HuH-7 (cell line): ENCODE measurements at regions not wholly inside any gene's neighbourhood (a gene's known extent, or its start where the extent isn't known, plus 50 kb on each side); places are given as distances from the start of the nearest gene placed in this dataset.

Source experiments
- DNase-seq: peaks from one replicate; pipeline ENCODE4 v3.0.0; 2011; ENCODE audit warnings: low spot score

GRCh38 chrX:124524852-124525251 lies 178.5 kb downstream of the SH2D1A start:
- DNase-seq, result no peak

- DNase-seq, result no peak
These were observed 183.4 kb downstream of the SH2D1A start for GRCh38 chrX:124529786-124530185.

- no peak for DNase-seq
These were observed 184.4 kb downstream of the SH2D1A start for GRCh38 chrX:124530803-124531202.

DNA sequence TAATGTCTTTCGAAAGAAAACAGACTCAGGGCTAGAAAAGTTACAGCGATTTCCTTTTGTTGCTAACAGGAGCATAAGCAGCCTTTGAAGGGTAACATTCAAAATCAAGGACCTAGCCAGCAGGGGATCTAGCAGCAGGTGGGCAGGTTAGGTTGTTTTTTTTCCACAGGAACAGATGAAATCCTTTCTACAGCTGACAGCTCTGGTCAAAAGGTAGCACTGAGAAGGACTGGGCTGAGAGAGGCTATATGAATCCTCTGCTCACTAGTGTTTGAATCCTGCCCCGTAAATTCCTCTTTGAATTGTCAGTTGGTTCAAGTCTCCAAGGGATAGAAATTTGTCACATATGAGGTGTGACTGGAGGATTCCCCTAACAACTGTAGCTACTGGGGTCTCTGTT lies 188.2 kb downstream of the SH2D1A start:
- DNase-seq, result no peak

- DNase-seq, result no peak
These were observed 194.1 kb downstream of the SH2D1A start for GRCh38 chrX:124540474-124540873.

DNA sequence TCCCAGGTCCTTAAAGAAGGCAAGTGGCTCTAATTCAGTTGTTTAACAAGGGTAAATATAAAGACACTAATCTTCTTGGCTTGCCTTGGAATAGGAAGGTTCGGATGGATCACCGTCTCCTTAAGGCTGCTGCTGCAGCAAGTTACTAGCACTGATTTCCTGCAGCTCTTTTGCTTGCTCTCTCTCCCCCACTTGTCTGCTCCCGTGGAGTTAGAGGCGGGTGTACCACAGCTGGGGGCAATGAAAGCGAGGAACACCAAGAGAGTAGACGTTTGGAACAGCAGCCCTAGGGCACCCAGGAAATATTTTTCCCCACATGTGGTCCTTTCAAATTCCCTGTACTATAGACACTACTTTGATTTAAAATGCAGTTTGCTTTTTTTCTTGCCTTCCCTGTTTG lies 202.2 kb downstream of the SH2D1A start:
- DNase-seq, result no peak

DNA sequence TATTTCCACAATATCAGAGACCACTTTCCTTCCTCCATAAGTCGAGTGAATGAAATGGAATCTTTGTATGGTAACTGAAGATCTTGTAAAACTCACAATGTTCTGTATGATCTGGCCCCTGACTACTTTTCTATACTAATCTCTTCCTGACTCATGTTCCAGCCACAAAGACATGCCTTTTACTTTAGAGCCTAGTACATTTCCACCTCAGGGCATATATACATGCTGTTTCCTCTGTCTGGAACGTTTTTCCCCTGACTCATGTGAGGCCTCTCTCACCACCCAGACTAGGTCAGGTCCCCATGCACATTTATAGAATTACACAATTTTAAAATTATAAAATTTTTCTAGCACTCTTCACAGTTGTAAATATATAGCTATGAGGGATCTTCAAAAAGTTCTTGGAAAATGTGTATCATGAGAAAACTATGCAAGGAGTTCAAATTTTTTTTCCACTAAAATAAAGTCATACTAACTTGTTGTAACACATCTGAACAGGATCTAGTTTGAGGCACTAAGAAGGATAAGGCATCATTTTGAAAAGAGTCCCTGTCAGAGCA lies 208.8 kb downstream of the SH2D1A start:
- DNase-seq, result no peak

DNA sequence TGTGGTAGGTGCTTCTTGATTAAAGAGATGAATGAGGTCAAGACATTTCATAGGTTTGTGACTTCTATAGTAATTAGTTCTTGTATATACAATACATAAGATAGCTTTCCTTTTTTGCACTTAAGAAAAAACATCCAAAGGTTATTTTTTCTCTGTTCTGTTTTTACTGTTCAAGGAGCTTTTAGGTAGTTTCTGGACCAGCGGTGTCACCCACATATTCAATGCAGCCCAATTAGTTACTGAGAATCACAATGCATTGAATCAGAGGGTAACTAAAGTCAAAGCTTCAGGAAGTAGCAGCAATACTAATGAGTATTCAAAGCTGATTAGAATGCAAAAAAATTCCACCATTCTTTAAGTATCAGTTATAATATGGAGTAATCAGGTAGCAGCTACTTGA lies 211.6 kb downstream of the SH2D1A start:
- no peak for DNase-seq

- DNase-seq, result no peak
These were observed 227.1 kb downstream of the SH2D1A start for GRCh38 chrX:124573468-124573867.

GRCh38 chrX:124592744-124593143 lies 246.4 kb downstream of the SH2D1A start:
- no peak for DNase-seq

DNA sequence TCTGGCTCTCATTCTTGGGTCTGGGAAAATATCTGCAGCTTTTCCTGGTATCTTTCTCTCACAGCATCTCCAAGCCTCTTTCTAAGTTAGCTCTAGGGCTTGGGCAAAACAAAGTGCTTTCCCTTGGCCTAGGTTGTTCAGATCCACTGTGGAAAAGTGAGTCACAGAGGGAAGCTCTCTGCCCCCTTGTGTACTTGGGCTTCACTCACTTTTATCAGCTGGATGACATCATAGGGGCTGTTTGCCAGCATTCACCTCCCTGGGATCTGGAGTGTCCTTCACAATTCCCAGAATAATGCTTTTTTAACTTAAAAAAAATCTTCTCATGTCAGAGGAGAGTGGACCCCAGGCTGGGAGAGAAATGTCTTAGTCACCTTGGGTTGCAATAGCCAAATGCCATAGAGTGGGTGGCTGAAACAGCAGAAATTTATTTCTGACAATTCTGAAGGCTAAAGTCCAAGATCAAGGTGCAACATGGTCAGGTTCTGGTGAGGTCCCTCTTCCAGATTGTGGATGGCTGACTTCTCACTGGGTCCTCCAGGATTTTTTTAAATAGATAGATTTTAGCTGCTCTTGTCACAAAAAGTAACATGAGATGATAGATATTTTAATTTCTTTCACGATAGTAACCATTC lies 247.8 kb downstream of the SH2D1A start:
- DNase-seq, result no peak

DNA sequence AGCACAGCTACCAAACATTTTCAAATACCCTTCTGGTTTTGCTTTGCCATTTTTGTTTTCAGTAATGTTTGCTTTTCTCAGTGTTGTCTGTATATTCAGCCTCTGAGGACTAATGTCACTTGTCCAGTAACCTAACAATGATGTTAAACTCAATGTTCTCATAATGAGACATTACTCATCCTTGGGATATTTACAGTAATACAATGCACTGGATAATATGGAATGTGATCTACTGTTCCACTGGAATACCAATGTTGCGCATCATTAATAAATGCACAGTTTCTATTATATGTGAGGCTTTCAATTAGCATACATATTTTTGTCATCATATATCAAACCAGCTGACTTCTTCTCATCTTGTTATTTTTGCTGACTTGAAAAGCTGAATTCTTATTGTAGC lies 259.1 kb downstream of the SH2D1A start:
- DNase-seq, result no peak

DNA sequence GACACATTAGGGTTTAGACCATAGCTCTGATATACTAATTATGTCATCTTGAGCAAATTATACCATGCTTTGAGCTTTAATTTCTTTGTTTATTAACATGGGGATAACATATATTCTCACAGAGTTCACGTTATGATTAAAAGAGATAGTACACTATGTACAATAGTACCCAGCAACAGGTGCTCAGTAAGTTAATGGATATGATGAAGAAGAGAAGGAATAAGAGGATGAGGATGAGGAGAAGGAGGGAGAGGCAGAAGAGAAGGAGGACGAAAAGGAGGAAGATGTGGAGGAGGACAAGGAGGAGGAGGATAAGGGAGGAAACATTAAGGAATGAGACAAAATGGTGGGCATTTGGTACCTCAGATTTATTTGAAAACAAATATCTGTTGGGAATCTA lies 260.4 kb downstream of the SH2D1A start:
- DNase-seq, result no peak

DNA sequence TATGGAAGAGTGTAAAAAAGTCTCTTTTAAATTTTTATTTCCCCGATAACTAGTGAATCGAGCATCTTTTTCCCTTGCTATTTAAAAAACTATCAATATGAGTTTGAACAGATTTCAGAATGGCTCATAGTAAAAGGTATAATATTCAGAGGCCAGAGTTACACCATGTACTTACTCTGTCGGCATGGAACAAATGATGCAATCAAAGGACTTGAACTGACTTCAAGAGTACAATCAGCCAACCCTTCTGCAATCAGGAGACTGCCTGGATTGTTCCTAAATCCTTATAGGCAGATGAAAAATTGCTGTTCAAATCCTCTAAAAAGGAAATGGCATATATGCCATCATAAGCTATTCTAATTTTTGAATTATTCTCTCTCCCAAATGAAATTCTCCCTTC lies 273.3 kb downstream of the SH2D1A start:
- no peak for DNase-seq

- DNase-seq, result no peak
These were observed 288.0 kb downstream of the SH2D1A start for GRCh38 chrX:124634363-124634762.

- no peak for DNase-seq
These were observed 295.6 kb downstream of the SH2D1A start for GRCh38 chrX:124641737-124642491.

GRCh38 chrX:124646403-124646802 lies 300.0 kb downstream of the SH2D1A start:
- DNase-seq, result no peak

DNA sequence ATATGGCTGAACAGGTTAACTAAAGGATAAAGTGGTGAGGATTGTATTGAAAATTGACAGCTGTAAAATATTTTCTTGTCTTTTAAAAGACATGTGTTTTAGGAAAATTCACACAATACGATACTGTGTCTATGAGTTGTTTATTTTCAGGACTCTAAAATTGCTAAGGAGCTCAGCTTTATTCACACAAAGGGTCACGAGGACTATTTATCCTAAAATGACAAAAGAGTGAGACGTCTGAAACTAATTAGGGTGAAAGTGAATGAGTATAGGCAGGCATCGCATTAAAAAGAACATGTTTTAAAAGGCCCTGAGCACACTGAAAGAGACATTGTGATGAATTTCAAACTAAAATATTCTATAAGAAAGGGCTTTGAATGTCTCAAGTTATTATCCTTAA lies 304.7 kb downstream of the SH2D1A start:
- DNase-seq, result no peak

GRCh38 chrX:124665621-124666400 lies 319.4 kb downstream of the SH2D1A start:
- no peak for DNase-seq

- no peak for DNase-seq
These were observed 332.8 kb downstream of the SH2D1A start for GRCh38 chrX:124679199-124679598.

DNA sequence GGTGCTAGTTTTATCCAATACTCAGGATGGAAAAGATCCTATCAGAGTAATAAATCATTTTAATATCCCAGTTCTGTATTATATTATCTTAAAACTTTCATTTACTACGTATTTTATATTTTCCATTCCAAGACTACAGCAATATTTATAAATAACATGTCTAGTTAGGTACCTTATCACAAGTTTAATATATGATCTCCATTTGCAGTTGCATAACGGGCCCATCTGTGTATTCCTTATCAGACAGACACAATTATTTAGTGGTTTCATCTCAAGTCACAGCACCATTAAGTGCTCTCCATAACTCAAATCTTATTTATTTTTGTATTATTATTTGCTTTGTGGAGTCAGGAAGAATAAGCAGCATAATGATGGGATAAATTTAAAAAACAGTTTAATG lies 333.9 kb downstream of the SH2D1A start:
- DNase-seq, result no peak

DNA sequence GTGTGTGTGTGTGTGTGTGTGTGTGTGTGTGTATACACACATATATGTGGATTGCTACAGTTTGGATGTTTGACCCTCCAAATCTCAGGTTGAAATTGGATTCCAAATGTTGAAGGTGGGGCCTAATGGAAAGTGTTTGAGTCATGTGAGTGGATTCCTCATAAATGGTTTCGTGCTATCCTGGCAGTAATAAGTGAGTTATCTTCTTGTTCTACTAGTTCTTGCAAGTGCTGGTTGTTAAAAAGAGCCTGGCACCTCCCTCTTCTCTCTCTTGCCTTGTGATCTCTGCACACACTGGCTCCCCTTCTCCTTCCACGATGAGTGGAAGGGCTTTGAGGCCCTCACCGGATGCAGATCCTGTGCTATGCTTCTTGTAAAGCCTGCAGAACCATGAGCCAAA lies 344.1 kb downstream of the SH2D1A start:
- no peak for DNase-seq

GRCh38 chrX:124699876-124700275 lies 353.5 kb downstream of the SH2D1A start:
- DNase-seq, result no peak
